Stimulated activated CD4-positive, alpha-beta T cell treated with anti-CD3 and anti-CD28 coated beads, Interleukin-15, amount 100 ng/mL, for 48 hours (primary cell): ENCODE measurements at regions not wholly inside any gene's neighbourhood (a gene's known extent, or its start where the extent isn't known, plus 50 kb on each side); places are given as distances from the start of the nearest gene placed in this dataset.

Experiments
- DNase-seq, 2 donors: peaks; one replicate each; pipeline ENCODE4 v3.0.0-alpha.2; 2020; ENCODE audit warnings: low read depth in 2 of 2

GRCh38 chr3:87426918-87427317 lies 150.5 kb upstream of the POU1F1 start:
- no peak for DNase-seq

- no peak for DNase-seq
Measured at GRCh38 chr3:87425056-87425455, 148.7 kb upstream of the POU1F1 start.

GRCh38 chr3:87423336-87423735 lies 147.0 kb upstream of the POU1F1 start:
- DNase-seq = no peak

- no peak for DNase-seq
Measured at GRCh38 chr3:87422333-87422732, 145.9 kb upstream of the POU1F1 start.

- DNase-seq = no peak
Measured at GRCh38 chr3:87420171-87420570, 143.8 kb upstream of the POU1F1 start.

GRCh38 chr3:87414271-87414670 lies 137.9 kb upstream of the POU1F1 start:
- no peak for DNase-seq

GRCh38 chr3:87413814-87414213 lies 137.4 kb upstream of the POU1F1 start:
- DNase-seq = no peak

- DNase-seq = no peak
Measured at GRCh38 chr3:87410110-87410509, 133.7 kb upstream of the POU1F1 start.

GRCh38 chr3:87398168-87398801 lies 121.9 kb upstream of the POU1F1 start:
- no peak for DNase-seq

- DNase-seq = no peak
Measured at GRCh38 chr3:87397211-87397610, 120.8 kb upstream of the POU1F1 start.

GRCh38 chr3:87390821-87391220 lies 114.4 kb upstream of the POU1F1 start:
- DNase-seq = no peak

- DNase-seq = no peak
Measured at GRCh38 chr3:87390353-87390752, 114.0 kb upstream of the POU1F1 start.

- no peak for DNase-seq
Measured at GRCh38 chr3:87375231-87375682, 98.9 kb upstream of the POU1F1 start.

- DNase-seq = no peak
Measured at GRCh38 chr3:87370007-87370406, 93.6 kb upstream of the POU1F1 start.

- DNase-seq = no peak
Measured at GRCh38 chr3:87367736-87368135, 91.4 kb upstream of the POU1F1 start.

- DNase-seq = no peak
Measured at GRCh38 chr3:87363721-87364120, 87.3 kb upstream of the POU1F1 start.

- DNase-seq = no peak
Measured at GRCh38 chr3:87361956-87362355, 85.6 kb upstream of the POU1F1 start.

- DNase-seq = no peak
Measured at GRCh38 chr3:87361271-87361670, 84.9 kb upstream of the POU1F1 start.

- DNase-seq = no peak
Measured at GRCh38 chr3:87359826-87360225, 83.4 kb upstream of the POU1F1 start.

- no peak for DNase-seq
Measured at GRCh38 chr3:87359025-87359424, 82.6 kb upstream of the POU1F1 start.

- DNase-seq = no peak
Measured at GRCh38 chr3:87358066-87358465, 81.7 kb upstream of the POU1F1 start.

GRCh38 chr3:87354398-87354797 lies 78.0 kb upstream of the POU1F1 start:
- no peak for DNase-seq

- DNase-seq = no peak
Measured at GRCh38 chr3:87351937-87352336, 75.6 kb upstream of the POU1F1 start.
